ENCODE measurements at regions not wholly inside any gene's neighbourhood (a gene's known extent, or its start where the extent isn't known, plus 50 kb on each side); places are given as distances from the start of the nearest gene placed in this dataset.
"Not testable (repeated sequence)": the region's sequence is repeated elsewhere in the genome, so short reads cannot be mapped to it uniquely, and the experiment has no call there.

DNA sequence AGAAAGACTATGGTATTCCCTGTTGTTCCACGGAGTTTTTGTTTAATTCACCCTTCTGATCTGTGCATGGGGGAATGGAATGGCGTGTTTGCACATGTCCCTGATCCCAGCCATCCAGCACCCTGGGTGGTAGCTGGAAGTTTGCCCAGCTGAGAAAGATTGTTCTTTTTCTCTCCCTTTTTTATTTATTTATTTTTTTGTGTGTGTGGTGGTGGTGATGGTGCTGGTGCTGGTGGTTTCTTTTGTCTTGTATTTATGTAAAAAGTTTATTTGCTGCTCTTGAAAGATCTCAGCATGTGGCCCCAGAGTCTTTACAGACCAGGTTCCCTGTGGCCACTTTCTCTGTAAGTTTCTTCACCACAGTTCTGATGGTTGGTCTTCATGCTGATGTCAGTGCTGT is 372.6 kb downstream of the UTRN start:
- DNase-seq (ENCODE audit: low spot score): no peak
- H3K4me3 Mint-ChIP-seq: no peak overlapping the region
- intact Hi-C loops (cut with micrococcal nuclease): loop anchor here (5.0 kb wide), 2 partner anchors 65 to 360 kb away; no protein-coding TSS in a partner anchor
- H3K36me3 Mint-ChIP-seq (ENCODE audit: low read depth): peaks cover 2% of the 10 kb centered on the region
- H3K4me1 Mint-ChIP-seq (ENCODE audit: low read depth): peaks cover 45% of the 10 kb centered on the region
- no peaks in the 10 kb centered on the region for H3K27me3 Mint-ChIP-seq (ENCODE audit: insufficient read depth)
- no peak overlapping the region for H3K27ac Mint-ChIP-seq
- no peaks in the 10 kb centered on the region for H3K9me3 Mint-ChIP-seq

DNA sequence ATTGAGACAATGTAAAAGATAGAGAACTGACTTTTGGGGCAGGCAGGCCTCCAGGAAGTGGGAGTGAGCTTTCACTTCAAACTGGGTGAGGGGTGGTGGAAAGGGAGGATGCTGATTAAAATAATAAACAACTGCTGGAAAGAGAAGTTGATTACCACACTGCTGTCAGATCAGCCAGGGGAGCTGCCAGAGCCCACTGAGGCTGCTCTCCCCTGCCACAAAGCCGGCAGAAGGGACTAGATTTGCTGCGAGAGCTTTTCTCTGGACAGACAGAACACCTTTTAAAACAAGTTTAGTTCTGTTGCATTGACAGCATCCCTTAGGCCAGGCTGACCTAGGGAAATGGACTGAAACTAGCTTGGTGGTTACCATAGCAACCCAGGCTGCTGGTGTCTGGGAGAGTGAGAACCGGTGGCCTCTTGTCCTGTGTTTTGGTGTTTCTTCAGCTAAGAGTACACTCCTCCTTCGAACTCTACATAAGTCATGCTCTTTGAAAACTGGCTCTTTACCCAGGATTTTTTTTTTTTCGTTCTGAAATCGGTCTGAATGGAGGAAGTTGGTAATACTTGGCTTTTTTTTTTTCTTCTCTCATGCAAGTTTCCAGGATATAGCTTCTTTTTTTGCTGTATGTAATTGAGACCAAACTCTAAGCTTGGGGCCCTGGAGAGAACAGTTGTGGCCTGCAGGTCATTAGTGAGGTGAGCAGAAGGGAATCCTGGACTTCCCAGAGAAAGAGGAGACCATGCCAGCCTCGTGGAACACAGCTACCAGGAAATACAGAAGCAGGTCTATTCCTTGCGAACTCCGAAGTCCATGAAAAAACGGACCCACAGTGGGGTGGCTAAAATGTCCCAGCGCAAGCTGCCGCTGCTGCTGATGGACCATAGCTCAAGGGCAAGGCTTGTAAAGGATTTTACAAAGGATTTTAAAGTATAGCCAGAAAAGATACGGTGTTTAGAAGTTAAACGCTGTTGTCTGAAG is 374.4 kb downstream of the UTRN start:
- DNase-seq (ENCODE audit: low spot score): peak; percentile 3
- peaks cover 36% of the 10 kb centered on the region for H3K4me1 Mint-ChIP-seq (ENCODE audit: low read depth)
- intact Hi-C loops (cut with micrococcal nuclease): loop anchor here (5.0 kb wide), 2 partner anchors 63 to 358 kb away; no protein-coding TSS in a partner anchor
- no peaks in the 10 kb centered on the region for H3K9me3 Mint-ChIP-seq
- H3K27ac Mint-ChIP-seq: peak overlapping the region; percentile 69
- H3K4me3 Mint-ChIP-seq: peak overlapping the region; percentile 15
- no peaks in the 10 kb centered on the region for H3K36me3 Mint-ChIP-seq (ENCODE audit: low read depth)
- H3K27me3 Mint-ChIP-seq (ENCODE audit: insufficient read depth): no peaks in the 10 kb centered on the region

DNA sequence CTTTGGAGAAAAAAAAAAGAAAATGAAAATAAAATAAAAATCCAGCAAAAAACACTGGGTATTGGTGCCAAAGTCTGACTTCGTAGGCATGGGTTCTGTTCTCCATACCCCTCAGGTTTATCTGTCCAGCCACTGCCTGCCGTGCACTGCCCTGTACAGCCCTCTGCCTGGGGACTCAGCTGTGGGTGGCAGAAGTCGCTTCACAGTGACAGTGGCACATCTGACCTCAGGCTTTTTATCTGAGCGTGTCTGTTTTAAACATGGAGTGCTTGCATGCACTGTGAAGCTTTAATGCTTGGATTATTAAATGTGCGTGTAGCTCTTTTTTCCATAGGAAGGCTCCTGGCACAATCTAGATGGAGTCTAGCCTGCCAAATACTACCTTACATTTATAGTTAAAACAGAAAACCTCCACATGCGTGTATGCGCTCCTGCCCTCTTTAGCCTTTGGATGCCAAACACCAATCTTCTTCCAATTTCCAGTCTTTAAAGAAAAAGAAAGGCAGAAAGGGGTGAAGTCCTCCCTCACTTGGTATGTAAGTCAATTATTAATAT is 375.5 kb downstream of the UTRN start:
- DNase-seq (ENCODE audit: low spot score): no peak
- Mint-ChIP-seq H3K27me3 (ENCODE audit: insufficient read depth) (no peaks in the 10 kb centered on the region), H3K9me3 (no peaks in the 10 kb centered on the region), H3K4me3 (no peak overlapping the region), H3K27ac (no peak overlapping the region), H3K4me1 (ENCODE audit: low read depth) (peaks cover 31% of the 10 kb centered on the region), H3K36me3 (ENCODE audit: low read depth) (no peaks in the 10 kb centered on the region)
- intact Hi-C loops (cut with micrococcal nuclease): no loop called here

DNA sequence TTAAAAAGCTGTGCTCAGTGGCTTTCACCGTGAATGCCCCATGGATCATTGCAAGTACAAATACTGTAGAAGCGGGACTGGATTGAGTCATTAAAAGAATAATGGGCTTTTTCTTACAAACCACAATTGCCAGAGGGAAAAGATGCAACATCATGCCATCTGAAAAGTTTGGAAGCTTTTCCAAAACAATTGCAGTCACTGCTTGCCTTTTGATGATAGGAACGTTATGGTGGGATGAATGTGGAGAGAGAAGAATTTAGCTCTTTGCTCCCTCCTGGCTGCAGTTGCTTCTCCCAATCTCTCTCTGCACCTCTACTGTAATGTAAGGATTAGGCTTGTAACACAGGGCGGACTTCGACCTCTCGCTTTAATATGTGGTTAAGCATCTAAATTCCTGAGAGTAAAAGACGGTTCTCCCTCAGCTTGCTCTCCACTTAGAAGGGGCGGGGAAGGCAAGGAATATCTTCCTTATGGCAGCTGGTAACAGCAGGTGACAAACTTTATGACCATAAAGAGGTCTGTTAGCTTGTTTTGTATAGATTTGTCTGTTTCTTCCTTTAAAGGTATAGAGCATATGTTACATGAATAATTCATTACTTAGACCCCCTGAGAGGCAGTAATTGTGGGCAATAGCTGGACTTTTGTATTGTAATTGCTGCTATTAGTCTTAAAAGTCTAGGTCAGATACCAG is 376.1 kb downstream of the UTRN start:
- Mint-ChIP-seq H3K9me3 (no peaks in the 10 kb centered on the region), H3K36me3 (ENCODE audit: low read depth) (peaks cover 1% of the 10 kb centered on the region), H3K4me1 (ENCODE audit: low read depth) (peaks cover 27% of the 10 kb centered on the region), H3K27ac (no peak overlapping the region), H3K27me3 (ENCODE audit: insufficient read depth) (no peaks in the 10 kb centered on the region), H3K4me3 (no peak overlapping the region)
- DNase-seq (ENCODE audit: low spot score): no peak
- intact Hi-C loops (cut with micrococcal nuclease): no loop called here

DNA sequence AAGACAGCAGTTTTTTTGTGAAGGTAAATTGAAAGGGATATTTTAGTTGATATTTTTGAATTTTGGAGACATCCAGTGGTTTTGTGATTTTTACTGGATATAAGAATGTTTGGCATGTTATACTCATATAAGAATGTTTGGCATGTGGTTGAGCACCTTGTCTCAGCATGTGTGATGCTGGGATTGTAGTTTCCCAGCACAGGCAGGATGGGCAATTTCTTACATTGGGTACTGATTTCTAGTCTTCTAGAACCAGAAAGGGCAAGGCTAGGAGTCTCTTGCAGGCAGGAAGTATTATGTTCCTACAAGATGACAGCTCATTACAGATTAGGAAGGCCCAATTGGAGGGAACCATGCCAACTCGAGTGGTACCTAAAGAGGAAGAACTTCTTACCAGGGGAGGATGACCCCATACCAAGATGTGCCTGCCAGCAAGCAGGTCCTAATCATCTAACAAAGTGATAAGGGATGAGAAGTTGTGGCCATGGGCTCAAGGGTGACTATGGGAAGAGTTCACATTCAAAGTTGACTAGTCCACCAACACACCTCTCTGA is 377.8 kb downstream of the UTRN start:
- H3K4me3 Mint-ChIP-seq: no peak overlapping the region
- H3K9me3 Mint-ChIP-seq: no peaks in the 10 kb centered on the region
- intact Hi-C loops (cut with micrococcal nuclease): no loop called here
- no peaks in the 10 kb centered on the region for H3K27me3 Mint-ChIP-seq (ENCODE audit: insufficient read depth)
- peaks cover 2% of the 10 kb centered on the region for H3K36me3 Mint-ChIP-seq (ENCODE audit: low read depth)
- DNase-seq (ENCODE audit: low spot score): no peak
- H3K27ac Mint-ChIP-seq: no peak overlapping the region
- peaks cover 32% of the 10 kb centered on the region for H3K4me1 Mint-ChIP-seq (ENCODE audit: low read depth)

DNA sequence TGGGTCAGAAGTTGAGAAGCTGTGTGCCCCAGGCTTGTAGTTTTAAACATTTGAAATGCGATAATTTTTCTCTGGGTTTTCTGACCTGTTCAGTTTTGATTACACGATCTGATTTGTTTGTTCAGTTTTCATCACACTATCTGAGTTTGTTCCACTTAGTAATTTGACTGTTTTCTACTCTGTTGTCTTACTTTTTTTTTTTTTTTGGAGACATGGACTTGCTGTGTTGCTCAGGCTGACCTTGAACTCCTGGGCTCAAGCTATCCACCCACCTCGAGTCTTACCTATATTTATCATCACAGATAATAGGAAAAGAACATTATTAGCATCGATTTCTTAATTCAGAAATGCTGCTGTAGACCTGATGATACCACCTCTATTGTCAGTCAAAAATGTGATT is 379.1 kb downstream of the UTRN start:
- Mint-ChIP-seq H3K27ac (no peak overlapping the region), H3K27me3 (ENCODE audit: insufficient read depth) (no peaks in the 10 kb centered on the region), H3K4me1 (ENCODE audit: low read depth) (peaks cover 22% of the 10 kb centered on the region), H3K9me3 (no peaks in the 10 kb centered on the region), H3K36me3 (ENCODE audit: low read depth) (peaks cover 2% of the 10 kb centered on the region), H3K4me3 (no peak overlapping the region)
- no peak for DNase-seq (ENCODE audit: low spot score)
- intact Hi-C loops (cut with micrococcal nuclease): no loop called here

DNA sequence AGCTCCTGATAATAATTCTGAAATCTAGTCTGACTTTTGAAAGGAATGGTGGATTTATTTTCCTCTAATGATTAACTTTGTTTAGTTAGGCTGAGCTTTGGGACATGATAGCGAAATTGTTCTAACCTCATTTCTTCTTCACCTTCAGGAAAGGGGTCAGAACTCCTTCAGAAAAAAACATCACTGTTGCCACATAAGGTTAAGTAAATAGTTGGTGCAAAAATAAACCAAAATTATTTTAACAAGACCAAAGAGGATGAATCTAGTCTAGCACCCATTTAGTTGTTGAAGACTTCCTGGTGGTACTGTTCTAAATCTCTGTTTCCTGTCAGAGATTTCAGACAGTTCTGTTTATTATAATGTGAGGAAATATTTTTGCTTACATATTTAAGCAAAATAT is 379.8 kb downstream of the UTRN start:
- no peak for DNase-seq (ENCODE audit: low spot score)
- intact Hi-C loops (cut with micrococcal nuclease): no loop called here
- H3K4me1 Mint-ChIP-seq (ENCODE audit: low read depth): peaks cover 15% of the 10 kb centered on the region

DNA sequence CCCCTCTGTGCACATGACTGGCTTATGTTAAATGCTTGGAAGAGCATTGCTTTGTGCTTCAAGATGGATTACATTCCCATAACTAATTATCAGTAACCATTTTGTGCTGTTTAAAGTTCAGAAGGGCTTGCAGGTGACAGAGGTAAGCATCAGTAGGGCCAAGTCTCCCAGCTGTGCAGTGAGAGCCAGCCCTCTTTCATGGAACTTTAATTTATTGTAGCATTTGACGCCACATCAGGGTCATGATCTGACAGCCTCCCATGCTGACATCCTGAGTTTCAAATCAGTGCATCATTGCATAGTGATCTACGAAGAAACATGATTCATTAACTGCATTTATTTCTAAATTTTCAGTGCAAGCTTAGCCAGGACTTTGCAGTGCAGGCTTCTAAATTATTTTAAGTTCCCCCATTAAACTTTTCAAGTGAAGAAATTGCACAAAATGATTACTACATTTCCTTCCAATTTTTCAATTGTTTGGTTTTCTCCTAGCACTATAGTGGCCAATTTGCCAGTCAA is 380.9 kb downstream of the UTRN start:
- Mint-ChIP-seq H3K4me1 (ENCODE audit: low read depth) (peaks cover 18% of the 10 kb centered on the region), H3K4me3 (no peak overlapping the region), H3K36me3 (ENCODE audit: low read depth) (peaks cover 9% of the 10 kb centered on the region), H3K27me3 (ENCODE audit: insufficient read depth) (no peaks in the 10 kb centered on the region), H3K9me3 (peaks cover 14% of the 10 kb centered on the region), H3K27ac (no peak overlapping the region)
- intact Hi-C loops (cut with micrococcal nuclease): no loop called here
- no peak for DNase-seq (ENCODE audit: low spot score)

More for the DNA sequence above, 379.8 kb downstream of the UTRN start:
- Mint-ChIP-seq H3K36me3 (ENCODE audit: low read depth) (peaks cover 5% of the 10 kb centered on the region), H3K27ac (no peak overlapping the region), H3K4me3 (no peak overlapping the region), H3K27me3 (ENCODE audit: insufficient read depth) (no peaks in the 10 kb centered on the region), H3K9me3 (peaks cover 4% of the 10 kb centered on the region)

DNA sequence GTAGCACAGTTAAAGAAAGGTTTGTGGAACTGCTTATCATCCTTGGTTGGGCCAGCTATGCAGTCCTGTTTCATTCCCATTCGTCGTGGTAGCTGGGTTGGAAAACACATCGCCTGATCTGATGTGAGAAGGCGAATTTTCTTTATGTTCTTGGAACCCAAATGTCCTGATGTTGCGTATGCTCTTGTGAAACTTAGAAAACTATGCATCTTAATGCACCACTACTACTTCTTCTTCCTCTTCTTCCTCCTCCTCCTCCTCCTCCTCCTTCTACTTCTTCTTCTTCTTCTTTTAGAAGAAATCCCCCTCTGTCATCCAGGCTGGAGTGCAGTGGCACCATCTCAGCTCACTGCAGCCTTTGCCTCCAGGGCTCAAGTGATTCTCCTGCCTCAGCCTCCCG is 381.6 kb downstream of the UTRN start:
- intact Hi-C loops (cut with micrococcal nuclease): no loop called here
- no peak for DNase-seq (ENCODE audit: low spot score)
- H3K36me3 Mint-ChIP-seq (ENCODE audit: low read depth): peaks cover 14% of the 10 kb centered on the region
- peaks cover 26% of the 10 kb centered on the region for H3K4me1 Mint-ChIP-seq (ENCODE audit: low read depth)
- H3K4me3 Mint-ChIP-seq: no peak overlapping the region
- H3K27me3 Mint-ChIP-seq (ENCODE audit: insufficient read depth): no peaks in the 10 kb centered on the region
- peaks cover 21% of the 10 kb centered on the region for H3K9me3 Mint-ChIP-seq
- no peak overlapping the region for H3K27ac Mint-ChIP-seq

DNA sequence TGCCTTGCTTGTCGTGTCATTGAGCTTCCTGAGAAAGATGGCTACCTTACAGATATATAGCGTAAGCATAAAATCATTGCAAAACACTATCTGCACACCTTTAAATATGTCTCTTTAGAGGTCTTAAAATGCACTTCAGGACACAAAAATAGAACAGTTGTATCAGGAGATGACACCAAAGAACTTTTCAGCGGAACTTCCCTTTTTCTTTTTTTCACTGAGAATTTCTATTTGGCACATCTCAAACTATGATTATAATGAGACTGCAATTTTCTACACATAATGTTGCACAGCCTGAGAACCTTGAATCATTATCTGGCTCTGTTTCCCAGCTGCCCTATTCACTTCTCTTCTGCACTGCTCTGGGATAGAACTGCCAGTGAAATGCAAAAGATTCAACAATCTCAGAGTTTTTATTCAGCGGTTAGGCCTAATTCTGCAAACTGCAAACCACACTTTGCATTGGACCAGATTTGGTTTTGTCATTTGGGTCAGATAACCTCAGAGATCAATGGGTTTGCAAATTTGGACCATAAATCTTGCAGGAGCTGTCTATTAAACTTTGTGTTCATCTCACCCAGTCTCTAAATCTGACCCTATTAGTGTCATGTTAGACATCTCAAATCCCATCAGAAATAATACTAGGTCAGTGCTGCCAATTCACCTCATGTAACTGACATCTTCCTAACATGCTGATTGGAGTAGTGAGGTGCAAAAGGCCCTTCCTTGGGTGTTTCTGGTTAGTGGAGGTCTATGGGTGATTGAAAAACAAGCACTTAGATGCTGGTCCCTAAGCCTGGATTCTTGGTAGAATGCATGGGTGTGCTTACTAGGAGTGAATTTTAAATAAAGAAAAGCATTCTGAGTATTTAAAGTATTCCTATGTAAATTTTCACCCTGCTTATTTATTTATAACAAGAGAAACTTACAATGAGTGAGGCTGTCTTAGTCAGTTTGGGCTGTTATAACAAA is 382.7 kb downstream of the UTRN start:
- Mint-ChIP-seq H3K4me1 (ENCODE audit: low read depth) (peaks cover 36% of the 10 kb centered on the region), H3K4me3 (no peak overlapping the region), H3K36me3 (ENCODE audit: low read depth) (peaks cover 23% of the 10 kb centered on the region), H3K27ac (no peak overlapping the region), H3K9me3 (peaks cover 31% of the 10 kb centered on the region), H3K27me3 (ENCODE audit: insufficient read depth) (no peaks in the 10 kb centered on the region)
- intact Hi-C loops (cut with micrococcal nuclease): no loop called here
- DNase-seq (ENCODE audit: low spot score): no peak

DNA sequence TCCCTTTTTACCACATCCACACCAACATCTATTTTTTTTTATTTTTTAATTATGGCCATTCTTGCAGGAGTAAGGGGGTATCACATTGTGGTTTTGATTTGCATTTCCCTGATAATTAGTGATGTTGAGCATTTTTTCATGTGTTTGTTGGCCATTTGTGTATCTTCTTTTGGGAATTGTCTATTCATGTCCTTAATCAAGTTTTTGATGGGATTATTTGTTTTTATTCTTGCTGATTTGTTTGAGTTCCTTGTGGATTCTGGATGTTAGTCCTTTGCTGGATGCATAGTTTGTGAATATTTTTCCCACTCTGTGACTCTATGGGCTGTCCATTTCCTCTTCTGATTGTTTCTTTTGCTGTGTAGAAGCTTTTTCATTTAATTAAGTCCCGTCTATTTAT is 385.1 kb downstream of the UTRN start:
- H3K27me3 Mint-ChIP-seq (ENCODE audit: insufficient read depth); DNase-seq (ENCODE audit: low spot score); intact Hi-C loops (cut with micrococcal nuclease); H3K4me3 Mint-ChIP-seq; H3K27ac Mint-ChIP-seq: not testable (repeated sequence)
- Mint-ChIP-seq H3K9me3 (peaks cover 52% of the 10 kb centered on the region), H3K4me1 (ENCODE audit: low read depth) (peaks cover 54% of the 10 kb centered on the region), H3K36me3 (ENCODE audit: low read depth) (peaks cover 35% of the 10 kb centered on the region)

DNA sequence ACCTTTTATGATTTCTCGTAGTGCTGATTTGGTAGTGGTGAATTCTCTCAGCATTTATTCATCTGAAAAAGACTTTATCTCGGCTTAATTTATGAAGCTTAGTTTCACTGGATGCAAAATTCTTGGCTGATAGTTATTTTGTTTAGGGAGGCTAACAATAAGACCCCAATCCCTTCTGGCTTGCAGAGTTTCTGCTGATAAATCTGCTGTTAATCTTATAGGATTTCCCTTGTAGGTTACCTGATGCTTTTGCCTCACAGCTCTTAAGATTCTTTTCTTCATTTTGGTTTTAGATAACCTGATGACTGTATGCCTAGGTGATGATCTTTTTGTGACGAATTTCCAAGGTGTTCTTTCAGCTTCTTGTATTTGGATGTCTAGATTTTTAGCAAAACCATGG is 388.7 kb downstream of the UTRN start:
- Mint-ChIP-seq H3K27ac (no peak overlapping the region), H3K4me1 (ENCODE audit: low read depth) (peaks cover 50% of the 10 kb centered on the region), H3K4me3 (no peak overlapping the region), H3K9me3 (peaks cover 59% of the 10 kb centered on the region), H3K36me3 (ENCODE audit: low read depth) (peaks cover 39% of the 10 kb centered on the region), H3K27me3 (ENCODE audit: insufficient read depth) (no peaks in the 10 kb centered on the region)
- DNase-seq (ENCODE audit: low spot score): no peak
- intact Hi-C loops (cut with micrococcal nuclease): loop anchor here (2.0 kb wide), 1 partner anchor 91 kb away; no protein-coding TSS in a partner anchor

Data from activated T-helper 1 cell treated with anti-CD3 and anti-CD28 coated beads, Interleukin-12 subunit alpha, Interleukin-12 subunit beta, Interleukin-2, Interleukin-4 antibody, amounts not matched to agents 30 ng/mL and 10 ng/mL and 1 ng/mL, durations not matched to agents 14 hours and 24 hours and 36 hours (primary cell).